ENCODE measurements at regions not wholly inside any gene's neighbourhood (a gene's known extent, or its start where the extent isn't known, plus 50 kb on each side); places are given as distances from the start of the nearest gene placed in this dataset.

DNA sequence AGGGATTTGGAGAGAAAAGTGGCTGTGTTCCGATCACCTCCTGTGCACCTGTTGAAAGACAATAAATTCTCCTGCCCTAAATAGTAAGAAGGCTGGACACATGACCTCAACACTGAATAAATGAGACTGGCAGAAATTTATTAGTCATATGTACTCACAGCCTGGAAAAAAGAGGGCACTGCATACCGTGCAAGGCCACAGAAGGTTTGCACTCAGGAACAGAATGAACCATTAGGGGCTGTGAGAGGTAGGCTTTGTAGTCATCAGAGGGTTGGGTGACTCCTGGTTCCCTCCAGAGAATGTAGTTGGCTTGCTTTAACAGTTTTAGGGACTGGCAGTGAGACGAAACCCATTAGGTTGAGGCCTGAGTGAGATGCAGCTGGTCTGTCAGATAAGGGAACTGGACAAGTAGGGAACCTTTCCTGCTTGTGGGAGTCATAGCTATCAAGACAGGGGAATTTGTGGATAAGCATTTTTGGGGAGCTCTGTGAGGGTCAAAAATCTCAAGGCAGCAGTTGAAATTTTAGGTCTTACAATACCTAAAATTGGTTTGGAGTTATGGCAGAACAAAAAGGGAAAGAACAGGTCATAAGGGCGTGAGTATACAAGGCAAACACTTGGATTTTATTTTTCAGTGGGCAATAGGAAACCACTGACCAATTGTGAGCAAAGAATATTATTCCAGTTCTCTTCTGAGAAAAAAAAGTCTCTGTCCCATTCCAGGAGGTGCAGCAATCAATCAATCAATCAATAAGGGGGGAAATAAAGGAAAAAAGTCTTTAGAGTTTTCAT is 67.9 kb upstream of the BTN3A2 start:
- TF ChIP-seq, protein P1, sequence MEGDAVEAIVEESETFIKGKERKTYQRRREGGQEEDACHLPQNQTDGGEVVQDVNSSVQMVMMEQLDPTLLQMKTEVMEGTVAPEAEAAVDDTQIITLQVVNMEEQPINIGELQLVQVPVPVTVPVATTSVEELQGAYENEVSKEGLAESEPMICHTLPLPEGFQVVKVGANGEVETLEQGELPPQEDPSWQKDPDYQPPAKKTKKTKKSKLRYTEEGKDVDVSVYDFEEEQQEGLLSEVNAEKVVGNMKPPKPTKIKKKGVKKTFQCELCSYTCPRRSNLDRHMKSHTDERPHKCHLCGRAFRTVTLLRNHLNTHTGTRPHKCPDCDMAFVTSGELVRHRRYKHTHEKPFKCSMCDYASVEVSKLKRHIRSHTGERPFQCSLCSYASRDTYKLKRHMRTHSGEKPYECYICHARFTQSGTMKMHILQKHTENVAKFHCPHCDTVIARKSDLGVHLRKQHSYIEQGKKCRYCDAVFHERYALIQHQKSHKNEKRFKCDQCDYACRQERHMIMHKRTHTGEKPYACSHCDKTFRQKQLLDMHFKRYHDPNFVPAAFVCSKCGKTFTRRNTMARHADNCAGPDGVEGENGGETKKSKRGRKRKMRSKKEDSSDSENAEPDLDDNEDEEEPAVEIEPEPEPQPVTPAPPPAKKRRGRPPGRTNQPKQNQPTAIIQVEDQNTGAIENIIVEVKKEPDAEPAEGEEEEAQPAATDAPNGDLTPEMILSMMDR (conservative IDR thresholded peaks at IDR 0.05; ENCODE audit: low read length): no peak
- no peak for TF ChIP-seq EZH2phosphoT487 (IDR thresholded peaks at IDR 0.05; ENCODE audit: borderline replicate concordance)
